HepG2 (cell line): ENCODE measurements at regions not wholly inside any gene's neighbourhood (a gene's known extent, or its start where the extent isn't known, plus 50 kb on each side); places are given as distances from the start of the nearest gene placed in this dataset.

ENCODE experiments used
- ATAC-seq: fragments of 200-7000 bp; cut with Tn5 transposase; 3 replicates; pipeline ENCODE4 v1.9.1; 2020; ENCODE audit warnings: mild to moderate bottlenecking, moderate library complexity
- BruUV-seq: library from RNA; stranded (reverse); fragments of 400-500 nt; replicated peaks from 2 replicates; lab custom pipeline; 2021; lab: Mats Ljungman, UMichigan
- CTCF ChIA-PET: fragments of 300-600 bp; formaldehyde crosslinking; extraction: SDS; loops from one replicate; lab custom pipeline; 2021; ENCODE audit warnings: low total read pairs, inconsistent platforms, low intra/inter-chr PET ratio; lab: Yijun Ruan, JAX
- POLR2A ChIA-PET: fragments of 350-600 bp; sonication (Branson Sonifier 250); formaldehyde crosslinking; loops from one replicate; lab custom pipeline; 2020; ENCODE audit warnings: antibody characterized with exemption, inconsistent platforms; lab: Yijun Ruan, JAX
- DNase-seq: peaks from one replicate; pipeline ENCODE4 v3.0.0-alpha.2; 2015; ENCODE audit warnings: low spot score
- FAIRE-seq: peaks from 3 replicates; lab custom pipeline; 2011; peaks lifted over from hg19 to GRCh38; lab: Jason Lieb, UNC
- H2AFZ ChIP-seq: one replicate; pipeline ENCODE4 v1.6.1; 2011; ENCODE audit warnings: low read length, inconsistent platforms
- H3K27ac ChIP-seq: fragments of 300-600 bp; 3 replicates; pipeline ENCODE4 v1.8.0; 2011; ENCODE audit warnings: mixed run types, mild to moderate bottlenecking, mixed read lengths, low read length, inconsistent platforms; ENCODE audit not compliant: insufficient read depth; ENCODE audit errors: extremely low read length
- H3K27me3 ChIP-seq, 2 experiments: fragments of 200-600 bp in 1 of 2; 2 replicates in 1 of 2; 3 replicates in 1 of 2; pipeline versions ENCODE4 v1.6.0 to v1.8.0; 2011; ENCODE audit warnings: low read length in 2 of 2, mild to moderate bottlenecking in 2 of 2, moderate library complexity in 2 of 2, inconsistent platforms in 1 of 2; ENCODE audit not compliant: insufficient read depth in 2 of 2, control insufficient read depth in 1 of 2
- H3K36me3 ChIP-seq, 2 experiments: fragments of 200-600 bp in 1 of 2; replicated peaks in 1 of 2; 2 replicates in 1 of 2; 3 replicates in 1 of 2; pipeline versions ENCODE4 v1.5.1 to v1.8.0; 2011; ENCODE audit warnings: low read length in 2 of 2, inconsistent platforms in 1 of 2; ENCODE audit not compliant: insufficient read depth in 2 of 2, control insufficient read depth in 1 of 2
- H3K4me1 ChIP-seq: 2 replicates; pipeline ENCODE4 v1.5.1; 2012; ENCODE audit warnings: low read length, inconsistent platforms; ENCODE audit not compliant: insufficient read depth
- H3K4me2 ChIP-seq: 2 replicates; pipeline ENCODE4 v1.6.0; 2011; ENCODE audit warnings: low read depth, low read length, inconsistent platforms
- H3K4me3 ChIP-seq, 3 experiments: fragments of 200-600 bp in 1 of 3; sonication (generic), shearing (Covaris generic) in 1 of 3; replicated peaks in 1 of 3; 2 replicates each; pipeline ENCODE4 v1.5.1; 2011 to 2016; ENCODE audit warnings: low read length in 3 of 3, inconsistent platforms in 2 of 3, low read depth in 2 of 3, mild to moderate bottlenecking in 2 of 3, control low read depth in 1 of 3, mixed read lengths in 1 of 3; ENCODE audit not compliant: insufficient read depth in 1 of 3
- H3K79me2 ChIP-seq: one replicate; pipeline ENCODE4 v1.6.1; 2011; ENCODE audit warnings: low read length, inconsistent platforms; ENCODE audit not compliant: insufficient read depth
- H3K9ac ChIP-seq: 2 replicates; pipeline ENCODE4 v1.6.0; 2011; ENCODE audit warnings: mild to moderate bottlenecking, low read depth, low read length, inconsistent platforms; ENCODE audit not compliant: insufficient read depth
- H3K9me3 ChIP-seq: 2 replicates; pipeline ENCODE4 v1.5.1; 2012; ENCODE audit warnings: mild to moderate bottlenecking, low read length
- H4K20me1 ChIP-seq: 2 replicates; pipeline ENCODE4 v1.6.0; 2011; ENCODE audit warnings: inconsistent platforms, mild to moderate bottlenecking, low read length, moderate library complexity; ENCODE audit not compliant: insufficient read depth
- GFI1 ChIP-seq: sonication (generic); formaldehyde crosslinking; IDR thresholded peaks from 2 replicates; pipeline ENCODE4 v1.5.0; 2020; ENCODE audit warnings: missing genetic modification reagents, mild to moderate bottlenecking, borderline replicate concordance
- NCOA1 ChIP-seq: sonication (generic); formaldehyde crosslinking; IDR thresholded peaks from 2 replicates; pipeline ENCODE4 v1.9.0; 2021; ENCODE audit warnings: missing genetic modification reagents
- PATZ1 ChIP-seq: sonication (generic); formaldehyde crosslinking; IDR thresholded peaks from 2 replicates; pipeline ENCODE4 v1.4.0; 2020; ENCODE audit warnings: missing genetic modification reagents
- RAD21 ChIP-seq: fragments of 450-650 bp; formaldehyde crosslinking; IDR thresholded peaks from 2 replicates; pipeline ENCODE4 v1.5.0; 2020; ENCODE audit warnings: mild to moderate bottlenecking
- SMAD9 ChIP-seq: sonication (generic); formaldehyde crosslinking; IDR thresholded peaks from 2 replicates; pipeline ENCODE4 v1.5.1; 2020; ENCODE audit warnings: mild to moderate bottlenecking, missing genetic modification reagents
- TARDBP ChIP-seq: sonication (generic); formaldehyde crosslinking; IDR thresholded peaks from 2 replicates; pipeline ENCODE4 v1.8.0; 2022; ENCODE audit warnings: mild to moderate bottlenecking, missing genetic modification reagents
- WIZ ChIP-seq: sonication (generic); formaldehyde crosslinking; IDR thresholded peaks from 2 replicates; pipeline ENCODE4 v1.5.1; 2020; ENCODE audit warnings: mild to moderate bottlenecking, missing genetic modification reagents
- XBP1 ChIP-seq: sonication (generic); formaldehyde crosslinking; IDR thresholded peaks from 2 replicates; pipeline ENCODE4 v1.5.0; 2020; ENCODE audit warnings: missing genetic modification reagents
- YEATS4 ChIP-seq: sonication (generic); formaldehyde crosslinking; IDR thresholded peaks from 2 replicates; pipeline ENCODE4 v1.4.0; 2020; ENCODE audit warnings: missing genetic modification reagents, borderline replicate concordance
- ZBTB37 ChIP-seq: sonication (generic); formaldehyde crosslinking; IDR thresholded peaks from 2 replicates; pipeline ENCODE4 v1.4.0; 2020; ENCODE audit warnings: mild to moderate bottlenecking, missing genetic modification reagents
- ZNF276 ChIP-seq: sonication (generic); formaldehyde crosslinking; IDR thresholded peaks from 2 replicates; pipeline ENCODE4 v1.4.0; 2020; ENCODE audit warnings: mild to moderate bottlenecking, low read depth, missing genetic modification reagents
- ZNF800 ChIP-seq: sonication (generic); formaldehyde crosslinking; IDR thresholded peaks from 2 replicates; pipeline ENCODE4 v1.4.0; 2020; ENCODE audit warnings: missing genetic modification reagents
- ZNF878 ChIP-seq: sonication (generic); formaldehyde crosslinking; IDR thresholded peaks from 2 replicates; pipeline ENCODE4 v1.8.1; 2023; ENCODE audit warnings: mild to moderate bottlenecking, missing genetic modification reagents, moderate library complexity
- whole genome bisulfite sequencing: methylation state at CpG from one replicate; pipeline ENCODE4 v1.1.6; 2017; ENCODE audit warnings: low lambda C conversion rate; 5-methylcytosine and 5-hydroxymethylcytosine counted together
- in situ Hi-C: cut with HindIII; loops from 2 replicates; pipeline ENCODE4 v1.10.0; 2017; ENCODE audit warnings: low pct_unique_long_range_greater_than_20kb; ENCODE audit not compliant: extremely low pct_ligation_motif_present
- intact Hi-C: fragments of 100-400 bp; cut with micrococcal nuclease; formaldehyde crosslinking; loops from one replicate; pipeline ENCODE4 v1.10.0; 2022; ENCODE audit not compliant: unreplicated experiment

GRCh38 chr5:87210076-87210475 is 57.6 kb upstream of the RASA1 start:
- no peak for DNase-seq
- H3K27ac ChIP-seq = no peak overlapping the region
- no peaks in the 10 kb centered on the region for H3K9me3 ChIP-seq
- no peak overlapping the region for H3K4me2 ChIP-seq
- 43% methylated on average over 1 of the region's 1 CpG for WGBS
- in situ Hi-C loops = no loop called here
- no peaks in the 10 kb centered on the region for H3K36me3 ChIP-seq
- no peaks in the 10 kb centered on the region for H4K20me1 ChIP-seq
- no peaks in the 10 kb centered on the region for H3K4me1 ChIP-seq
- H3K27me3 ChIP-seq = no peaks in the 10 kb centered on the region
- TF ChIP-seq YEATS4 (CRISPR knock-in tag) = no peak
- TF ChIP-seq XBP1 (CRISPR knock-in tag) = no peak
- TF ChIP-seq ZNF276 (CRISPR knock-in tag) = no peak
- TF ChIP-seq, all 625 proteins: peak for 0
- Histone ChIP-seq H3K9ac (no peak overlapping the region), H3K4me3 (no peak overlapping the region), H2AFZ (no peak overlapping the region), H3K79me2 (no peaks in the 10 kb centered on the region)
- ChIA-PET POLR2A (no interaction called here), CTCF (no interaction called here)
- FAIRE-seq (no peak), ATAC-seq (no peak)
- intact Hi-C loops = no loop called here
- no TSS peak for BruUV-seq

GRCh38 chr5:87210743-87211142 is 56.9 kb upstream of the RASA1 start:
- no peaks in the 10 kb centered on the region for H3K79me2 ChIP-seq
- no peak for DNase-seq
- 3% methylated on average over 2 of the region's 2 CpGs for WGBS
- H3K4me3 ChIP-seq = no peak overlapping the region
- in situ Hi-C loops (no loop called here), intact Hi-C loops (no loop called here)
- no peaks in the 10 kb centered on the region for H4K20me1 ChIP-seq
- H3K27me3 ChIP-seq = no peaks in the 10 kb centered on the region
- no peaks in the 10 kb centered on the region for H3K9me3 ChIP-seq
- H3K4me2 ChIP-seq = no peak overlapping the region
- ATAC-seq = no peak
- H2AFZ ChIP-seq = no peak overlapping the region
- H3K9ac ChIP-seq = no peak overlapping the region
- FAIRE-seq = no peak
- no peaks in the 10 kb centered on the region for H3K4me1 ChIP-seq
- H3K27ac ChIP-seq = no peak overlapping the region
- CTCF ChIA-PET = no interaction called here
- no peaks in the 10 kb centered on the region for H3K36me3 ChIP-seq
- POLR2A ChIA-PET = no interaction called here
- no TSS peak for BruUV-seq
- TF ChIP-seq ZNF878 (CRISPR knock-in tag) (no peak), RAD21 (CRISPR knock-in tag) (no peak), TARDBP (CRISPR knock-in tag) (no peak), GFI1 (CRISPR knock-in tag) (no peak), NCOA1 (no peak), SMAD9 (CRISPR knock-in tag) (no peak), PATZ1 (CRISPR knock-in tag) (no peak), WIZ (CRISPR knock-in tag) (no peak), ZNF800 (CRISPR knock-in tag) (no peak), ZBTB37 (no peak)
